Adrenal gland (tissue), 5 donors: ENCODE measurements at regions not wholly inside any gene's neighbourhood (a gene's known extent, or its start where the extent isn't known, plus 50 kb on each side); places are given as distances from the start of the nearest gene placed in this dataset.

Experiments
- POLR2A ChIP-seq, 2 donors: fragments of 450-650 bp; IDR thresholded peaks; one replicate each; pipeline ENCODE4 v1.6.1; 2017; ENCODE audit warnings: antibody characterized with exemption in 2 of 2, mild to moderate bottlenecking in 2 of 2, moderate library complexity in 1 of 2
- TF ChIP-seq, protein P1 (sequence below), 6 experiments: fragments of 450-650 bp in 4 of 6; fragments of 200-600 bp in 2 of 6; sonication (generic) in 1 of 6; IDR thresholded peaks; 1 replicate in 5 of 6; 2 replicates in 1 of 6; pipeline versions ENCODE4 v1.5.1 to v1.8.0; 2016 to 2021; ENCODE audit warnings: antibody characterized with exemption in 6 of 6, mild to moderate bottlenecking in 2 of 6, moderate library complexity in 1 of 6
- donor health status: DM: no; HTN: no; CAD: no.

DNA sequence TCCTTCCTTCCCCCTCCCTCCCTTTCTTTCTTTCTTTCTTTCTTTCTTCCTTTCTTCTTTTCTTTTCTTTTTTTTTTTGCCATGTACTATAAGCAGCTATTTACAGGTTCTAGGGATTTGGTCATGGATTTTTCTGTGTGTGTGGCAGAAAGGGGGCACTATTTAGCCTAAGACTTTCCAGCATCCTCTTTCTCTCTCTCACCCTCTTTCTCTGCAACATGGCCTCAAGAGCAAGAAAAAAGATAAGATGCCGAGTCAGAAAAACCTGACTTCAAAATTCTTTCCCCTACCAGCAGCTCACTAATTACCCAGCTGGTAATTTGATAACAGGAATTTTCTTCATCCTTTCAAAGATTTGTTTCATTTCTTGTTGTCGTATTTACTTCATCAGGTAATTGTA, 458.3 kb upstream of the ADAMTS5 start:
- TF ChIP-seq, protein P1, sequence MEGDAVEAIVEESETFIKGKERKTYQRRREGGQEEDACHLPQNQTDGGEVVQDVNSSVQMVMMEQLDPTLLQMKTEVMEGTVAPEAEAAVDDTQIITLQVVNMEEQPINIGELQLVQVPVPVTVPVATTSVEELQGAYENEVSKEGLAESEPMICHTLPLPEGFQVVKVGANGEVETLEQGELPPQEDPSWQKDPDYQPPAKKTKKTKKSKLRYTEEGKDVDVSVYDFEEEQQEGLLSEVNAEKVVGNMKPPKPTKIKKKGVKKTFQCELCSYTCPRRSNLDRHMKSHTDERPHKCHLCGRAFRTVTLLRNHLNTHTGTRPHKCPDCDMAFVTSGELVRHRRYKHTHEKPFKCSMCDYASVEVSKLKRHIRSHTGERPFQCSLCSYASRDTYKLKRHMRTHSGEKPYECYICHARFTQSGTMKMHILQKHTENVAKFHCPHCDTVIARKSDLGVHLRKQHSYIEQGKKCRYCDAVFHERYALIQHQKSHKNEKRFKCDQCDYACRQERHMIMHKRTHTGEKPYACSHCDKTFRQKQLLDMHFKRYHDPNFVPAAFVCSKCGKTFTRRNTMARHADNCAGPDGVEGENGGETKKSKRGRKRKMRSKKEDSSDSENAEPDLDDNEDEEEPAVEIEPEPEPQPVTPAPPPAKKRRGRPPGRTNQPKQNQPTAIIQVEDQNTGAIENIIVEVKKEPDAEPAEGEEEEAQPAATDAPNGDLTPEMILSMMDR (IDR thresholded peaks at IDR 0.05), result no peak
- TF ChIP-seq POLR2A (IDR thresholded peaks at IDR 0.05), result no peak
